ENCODE measurements at regions not wholly inside any gene's neighbourhood (a gene's known extent, or its start where the extent isn't known, plus 50 kb on each side); places are given as distances from the start of the nearest gene placed in this dataset.

DNA sequence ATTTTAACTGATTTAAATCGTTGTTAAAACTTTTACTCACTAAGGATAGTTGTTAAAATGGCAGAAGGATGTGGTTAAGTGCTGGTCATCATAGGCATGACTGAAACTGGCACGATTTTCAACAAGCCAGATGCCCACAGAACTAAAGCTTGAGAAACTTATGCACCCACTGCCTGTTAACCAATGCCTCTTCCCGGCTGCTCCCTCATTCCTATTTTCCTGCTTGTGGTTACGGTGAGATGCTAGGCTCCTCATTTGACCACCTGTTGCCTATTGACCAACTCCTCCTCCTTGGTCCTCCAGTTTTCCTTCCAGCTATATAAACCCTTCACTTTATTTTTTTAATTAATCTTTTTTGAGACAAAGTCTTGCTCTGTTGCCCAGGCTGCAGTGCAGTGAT is 238.7 kb downstream of the TFCP2L1 start:
- ChIA-PET POLR2A (no interaction called here), CTCF (no interaction called here)
- TF ChIP-seq FOXA1 (IDR thresholded peaks at IDR 0.05) (no peak), FOXM1 (IDR thresholded peaks at IDR 0.05; ENCODE audit: borderline replicate concordance) (no peak), SP1 (IDR thresholded peaks at IDR 0.05) (no peak), SUZ12 (IDR thresholded peaks at IDR 0.05) (no peak), ZNF384 (IDR thresholded peaks at IDR 0.05) (no peak)
- DNase-seq (ENCODE audit: extremely low spot score): no peak

GRCh38 chr2:121047383-121047782 is 237.6 kb downstream of the TFCP2L1 start:
- POLR2A ChIA-PET: no interaction called here
- CTCF ChIA-PET: interaction anchor here (0.5 kb wide), 1 partner anchor 24 kb away, joined by 3 read pairs; no protein-coding TSS in a partner anchor
- no peak for DNase-seq (ENCODE audit: extremely low spot score)
- TF ChIP-seq ARNT (IDR thresholded peaks at IDR 0.05) (no peak), NFRKB (IDR thresholded peaks at IDR 0.05) (no peak), SUZ12 (IDR thresholded peaks at IDR 0.05) (no peak), ZNF384 (IDR thresholded peaks at IDR 0.05) (no peak), FOXK2 (IDR thresholded peaks at IDR 0.05) (no peak), BHLHE40 (IDR thresholded peaks at IDR 0.05; ENCODE audit: borderline replicate concordance) (no peak), HDGF (IDR thresholded peaks at IDR 0.05; ENCODE audit: borderline replicate concordance) (no peak), LEF1 (IDR thresholded peaks at IDR 0.05; ENCODE audit: borderline replicate concordance) (no peak)

DNA sequence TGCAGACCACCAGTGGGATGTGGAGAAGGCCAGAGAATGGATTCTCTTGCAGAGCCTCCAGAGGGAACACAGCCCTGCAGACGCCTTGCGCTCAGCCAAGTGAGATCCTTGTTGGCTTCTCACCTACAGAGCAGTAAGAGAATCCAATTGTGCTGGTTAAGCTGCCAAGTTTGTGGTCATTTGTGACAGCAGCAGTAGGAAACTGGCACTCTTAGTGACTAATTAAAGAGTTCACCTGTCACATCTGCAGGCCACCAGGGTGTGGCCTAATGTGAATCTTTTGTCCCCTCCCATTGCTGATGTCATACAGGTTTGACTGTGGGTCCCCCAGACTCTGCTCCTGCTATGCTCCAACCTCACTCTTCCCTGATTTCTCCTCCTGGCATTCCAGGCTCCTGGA is 235.9 kb downstream of the TFCP2L1 start:
- POLR2A ChIA-PET: no interaction called here
- no peak for DNase-seq (ENCODE audit: extremely low spot score)
- CTCF ChIA-PET: no interaction called here
- TF ChIP-seq FOXA1 (IDR thresholded peaks at IDR 0.05) (no peak), ARNT (IDR thresholded peaks at IDR 0.05) (no peak), BHLHE40 (IDR thresholded peaks at IDR 0.05; ENCODE audit: borderline replicate concordance) (no peak), ELF4 (IDR thresholded peaks at IDR 0.05) (no peak), CTBP1 (IDR thresholded peaks at IDR 0.05; ENCODE audit: borderline replicate concordance) (no peak), ZNF384 (IDR thresholded peaks at IDR 0.05) (no peak), SUZ12 (IDR thresholded peaks at IDR 0.05) (no peak)
- TF ChIP-seq, protein P1, sequence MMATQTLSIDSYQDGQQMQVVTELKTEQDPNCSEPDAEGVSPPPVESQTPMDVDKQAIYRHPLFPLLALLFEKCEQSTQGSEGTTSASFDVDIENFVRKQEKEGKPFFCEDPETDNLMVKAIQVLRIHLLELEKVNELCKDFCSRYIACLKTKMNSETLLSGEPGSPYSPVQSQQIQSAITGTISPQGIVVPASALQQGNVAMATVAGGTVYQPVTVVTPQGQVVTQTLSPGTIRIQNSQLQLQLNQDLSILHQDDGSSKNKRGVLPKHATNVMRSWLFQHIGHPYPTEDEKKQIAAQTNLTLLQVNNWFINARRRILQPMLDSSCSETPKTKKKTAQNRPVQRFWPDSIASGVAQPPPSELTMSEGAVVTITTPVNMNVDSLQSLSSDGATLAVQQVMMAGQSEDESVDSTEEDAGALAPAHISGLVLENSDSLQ (IDR thresholded peaks at IDR 0.05): no peak

DNA sequence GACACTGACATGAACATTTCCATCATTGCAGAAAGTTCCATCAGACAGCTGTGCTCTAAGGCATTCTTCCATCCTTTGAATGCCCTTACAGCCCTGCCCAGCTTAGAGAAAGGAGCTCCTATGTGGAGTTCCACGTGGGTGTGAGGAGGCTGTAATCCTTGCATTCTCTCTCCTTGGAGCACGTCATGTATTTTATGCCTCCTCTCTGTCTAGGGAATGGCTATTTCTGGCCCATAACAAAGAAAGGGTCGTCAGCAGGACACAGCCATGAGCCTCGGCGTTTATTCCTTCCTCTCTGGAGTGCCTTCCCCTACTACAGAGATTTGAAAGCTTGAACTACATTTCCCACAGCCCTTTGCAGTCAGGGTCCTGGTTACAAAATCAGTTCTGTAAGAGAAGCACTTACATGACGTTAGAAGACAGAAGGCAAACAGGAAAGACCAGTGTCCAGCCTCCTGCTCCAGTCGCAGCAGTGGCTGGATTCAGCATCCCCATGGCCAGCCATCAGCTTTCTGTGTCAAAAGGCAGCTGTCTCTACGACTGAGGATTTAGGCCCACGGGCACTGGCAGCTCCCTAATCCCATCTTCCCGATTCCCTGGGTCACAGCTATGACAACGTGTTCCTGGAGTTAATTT is 234.9 kb downstream of the TFCP2L1 start:
- CTCF ChIA-PET: no interaction called here
- POLR2A ChIA-PET: no interaction called here
- TF ChIP-seq SP1 (IDR thresholded peaks at IDR 0.05) (no peak), HDGF (IDR thresholded peaks at IDR 0.05; ENCODE audit: borderline replicate concordance) (no peak), L3MBTL2 (conservative IDR thresholded peaks at IDR 0.05) (no peak), LEF1 (IDR thresholded peaks at IDR 0.05; ENCODE audit: borderline replicate concordance) (no peak), BHLHE40 (IDR thresholded peaks at IDR 0.05; ENCODE audit: borderline replicate concordance) (no peak)
- DNase-seq (ENCODE audit: extremely low spot score): no peak

DNA sequence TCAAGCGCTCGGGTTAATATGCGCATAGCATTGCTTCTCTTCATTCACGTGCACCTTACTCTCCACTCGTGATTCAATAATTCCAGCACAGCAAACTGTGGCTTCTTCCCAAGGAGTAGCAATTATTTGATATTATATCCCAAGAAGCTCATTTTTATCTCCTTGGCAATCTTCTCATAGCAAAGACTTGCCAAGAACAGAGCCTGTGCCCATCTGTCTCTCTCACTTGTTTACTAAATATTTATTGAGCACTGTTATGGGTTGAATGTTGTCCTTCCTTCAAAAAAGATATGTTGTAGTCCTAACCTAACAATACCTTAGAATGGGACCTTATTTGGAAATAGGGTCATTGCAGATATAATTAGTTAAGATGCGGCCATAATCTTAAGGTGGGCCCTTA is 233.7 kb downstream of the TFCP2L1 start:
- no peak for DNase-seq (ENCODE audit: extremely low spot score)
- TF ChIP-seq SUZ12 (IDR thresholded peaks at IDR 0.05) (no peak), FOXA1 (IDR thresholded peaks at IDR 0.05) (no peak), ARNT (IDR thresholded peaks at IDR 0.05) (no peak), HDGF (IDR thresholded peaks at IDR 0.05; ENCODE audit: borderline replicate concordance) (no peak), ELF4 (IDR thresholded peaks at IDR 0.05) (no peak), TARDBP (IDR thresholded peaks at IDR 0.05) (no peak), CTBP1 (IDR thresholded peaks at IDR 0.05; ENCODE audit: borderline replicate concordance) (no peak), SP1 (IDR thresholded peaks at IDR 0.05) (no peak), BHLHE40 (IDR thresholded peaks at IDR 0.05; ENCODE audit: borderline replicate concordance) (no peak), FOXM1 (IDR thresholded peaks at IDR 0.05; ENCODE audit: borderline replicate concordance) (no peak), NFRKB (IDR thresholded peaks at IDR 0.05) (no peak), FOXK2 (IDR thresholded peaks at IDR 0.05) (no peak), LEF1 (IDR thresholded peaks at IDR 0.05; ENCODE audit: borderline replicate concordance) (no peak), L3MBTL2 (conservative IDR thresholded peaks at IDR 0.05) (no peak), ZNF384 (IDR thresholded peaks at IDR 0.05) (no peak)
- TF ChIP-seq, protein P1 (IDR thresholded peaks at IDR 0.05): no peak
- ChIA-PET CTCF (no interaction called here), POLR2A (no interaction called here)

- DNase-seq (ENCODE audit: extremely low spot score): no peak
- ChIA-PET CTCF (no interaction called here), POLR2A (no interaction called here)
- no peak for TF ChIP-seq HDGF (IDR thresholded peaks at IDR 0.05; ENCODE audit: borderline replicate concordance)
- TF ChIP-seq L3MBTL2 (conservative IDR thresholded peaks at IDR 0.05): no peak
- TF ChIP-seq FOXK2 (IDR thresholded peaks at IDR 0.05): no peak
- no peak for TF ChIP-seq CTBP1 (IDR thresholded peaks at IDR 0.05; ENCODE audit: borderline replicate concordance)
- TF ChIP-seq BHLHE40 (IDR thresholded peaks at IDR 0.05; ENCODE audit: borderline replicate concordance): no peak
- TF ChIP-seq TARDBP (IDR thresholded peaks at IDR 0.05): no peak
- TF ChIP-seq ZNF384 (IDR thresholded peaks at IDR 0.05): no peak
- TF ChIP-seq ARNT (IDR thresholded peaks at IDR 0.05): no peak
Measured at GRCh38 chr2:121052023-121052422, 233.0 kb downstream of the TFCP2L1 start.

DNA sequence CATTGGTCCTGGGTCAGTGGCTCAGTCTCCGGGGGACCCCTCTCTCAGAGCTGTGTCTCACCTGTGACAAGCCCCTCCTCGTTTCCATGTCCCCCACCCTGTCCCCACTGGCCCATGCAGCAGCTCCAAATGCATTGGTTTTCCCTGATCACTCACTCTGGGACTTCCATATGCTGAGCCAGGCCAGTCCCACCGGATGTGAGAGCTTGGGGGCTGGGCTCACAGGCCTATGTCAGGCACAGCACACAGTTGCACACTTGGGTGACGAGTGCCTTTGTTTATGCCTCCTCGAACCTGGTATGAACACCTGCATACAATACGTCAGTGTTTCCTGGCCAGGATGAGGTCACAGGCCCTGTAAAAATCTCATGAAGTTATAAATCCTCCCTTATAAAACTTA is 232.5 kb downstream of the TFCP2L1 start:
- no peak for DNase-seq (ENCODE audit: extremely low spot score)
- ChIA-PET POLR2A (interaction anchor here (0.6 kb wide), 1 partner anchor 23 kb away, joined by 3 read pairs; no protein-coding TSS in a partner anchor), CTCF (no interaction called here)
- no peak for TF ChIP-seq ZNF384 (IDR thresholded peaks at IDR 0.05)
- TF ChIP-seq TARDBP (IDR thresholded peaks at IDR 0.05): no peak
- TF ChIP-seq SUZ12 (IDR thresholded peaks at IDR 0.05): no peak
- no peak for TF ChIP-seq CTBP1 (IDR thresholded peaks at IDR 0.05; ENCODE audit: borderline replicate concordance)
- TF ChIP-seq NFRKB (IDR thresholded peaks at IDR 0.05): no peak
- TF ChIP-seq L3MBTL2 (conservative IDR thresholded peaks at IDR 0.05): no peak
